ENCODE measurements at regions not wholly inside any gene's neighbourhood (a gene's known extent, or its start where the extent isn't known, plus 50 kb on each side); places are given as distances from the start of the nearest gene placed in this dataset.

DNA sequence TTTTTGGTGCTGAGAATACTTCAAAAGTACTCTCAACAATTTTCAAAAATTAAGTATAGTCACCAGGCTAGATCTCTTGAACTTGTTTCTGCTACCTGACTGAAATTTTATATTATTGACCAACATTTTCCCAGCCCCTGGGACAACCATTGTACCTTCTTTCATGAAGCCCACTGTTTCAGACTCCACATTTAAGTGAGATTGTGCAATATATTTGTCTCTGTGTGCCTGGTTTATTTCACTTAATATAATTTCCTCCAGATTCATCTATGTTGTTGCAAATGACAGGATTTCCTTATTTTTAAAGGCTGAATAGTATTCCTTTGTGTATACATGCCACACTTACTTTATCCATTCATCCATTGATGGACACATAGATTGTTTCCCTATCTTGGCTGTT is 354.2 kb upstream of the VRK2 start:
- TF ChIP-seq, protein P1, sequence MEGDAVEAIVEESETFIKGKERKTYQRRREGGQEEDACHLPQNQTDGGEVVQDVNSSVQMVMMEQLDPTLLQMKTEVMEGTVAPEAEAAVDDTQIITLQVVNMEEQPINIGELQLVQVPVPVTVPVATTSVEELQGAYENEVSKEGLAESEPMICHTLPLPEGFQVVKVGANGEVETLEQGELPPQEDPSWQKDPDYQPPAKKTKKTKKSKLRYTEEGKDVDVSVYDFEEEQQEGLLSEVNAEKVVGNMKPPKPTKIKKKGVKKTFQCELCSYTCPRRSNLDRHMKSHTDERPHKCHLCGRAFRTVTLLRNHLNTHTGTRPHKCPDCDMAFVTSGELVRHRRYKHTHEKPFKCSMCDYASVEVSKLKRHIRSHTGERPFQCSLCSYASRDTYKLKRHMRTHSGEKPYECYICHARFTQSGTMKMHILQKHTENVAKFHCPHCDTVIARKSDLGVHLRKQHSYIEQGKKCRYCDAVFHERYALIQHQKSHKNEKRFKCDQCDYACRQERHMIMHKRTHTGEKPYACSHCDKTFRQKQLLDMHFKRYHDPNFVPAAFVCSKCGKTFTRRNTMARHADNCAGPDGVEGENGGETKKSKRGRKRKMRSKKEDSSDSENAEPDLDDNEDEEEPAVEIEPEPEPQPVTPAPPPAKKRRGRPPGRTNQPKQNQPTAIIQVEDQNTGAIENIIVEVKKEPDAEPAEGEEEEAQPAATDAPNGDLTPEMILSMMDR (IDR thresholded peaks at IDR 0.05), result no peak
- TF ChIP-seq POLR2A (IDR thresholded peaks at IDR 0.05), result no peak
- no peak for TF ChIP-seq EP300 (IDR thresholded peaks at IDR 0.05)

Data from ovary (tissue), 3 donors.